MM.1S (cell line): ENCODE measurements at regions not wholly inside any gene's neighbourhood (a gene's known extent, or its start where the extent isn't known, plus 50 kb on each side); places are given as distances from the start of the nearest gene placed in this dataset.

Experiments used
- DNase-seq: peaks from one replicate; pipeline ENCODE4 v3.0.0-alpha.2; 2015
- H2AFZ ChIP-seq: fragments of 300-600 bp; sonication (generic); 2 replicates; pipeline ENCODE4 v1.6.0; 2016; ENCODE audit warnings: antibody characterized with exemption, low read length
- H3F3A ChIP-seq: fragments of 300-600 bp; sonication (generic); 2 replicates; pipeline ENCODE4 v1.6.1; 2016; ENCODE audit warnings: mild to moderate bottlenecking, antibody characterized with exemption, low read length, moderate library complexity, mixed read lengths; ENCODE audit not compliant: insufficient read depth
- H3K27ac ChIP-seq: fragments of 300-600 bp; sonication (generic); 2 replicates; pipeline ENCODE4 v1.5.1; 2016; ENCODE audit warnings: mild to moderate bottlenecking, low read length
- H3K27me3 ChIP-seq: fragments of 300-600 bp; sonication (generic); replicated peaks from 2 replicates; pipeline ENCODE4 v1.6.0; 2016; ENCODE audit warnings: low read length; ENCODE audit not compliant: insufficient read depth
- H3K36me3 ChIP-seq: fragments of 300-600 bp; sonication (generic); replicated peaks from 2 replicates; pipeline ENCODE4 v1.6.1; 2016; ENCODE audit warnings: mild to moderate bottlenecking, low read length, mixed read lengths; ENCODE audit not compliant: insufficient read depth
- H3K4me1 ChIP-seq: fragments of 300-600 bp; sonication (generic); 2 replicates; pipeline ENCODE4 v1.6.1; 2016; ENCODE audit warnings: low read length, mixed read lengths
- H3K4me2 ChIP-seq: fragments of 300-600 bp; sonication (generic); 2 replicates; pipeline ENCODE4 v1.6.0; 2016; ENCODE audit warnings: low read depth, low read length
- H3K4me3 ChIP-seq: fragments of 300-600 bp; sonication (generic); 2 replicates; pipeline ENCODE4 v1.5.1; 2016; ENCODE audit warnings: low read length, mixed read lengths
- H3K79me2 ChIP-seq: fragments of 300-600 bp; sonication (generic); 2 replicates; pipeline ENCODE4 v1.6.1; 2016; ENCODE audit warnings: mixed run types, low read length, mixed read lengths
- H3K9ac ChIP-seq: fragments of 300-600 bp; sonication (generic); 2 replicates; pipeline ENCODE4 v1.6.1; 2016; ENCODE audit warnings: low read length, mixed read lengths
- H3K9me2 ChIP-seq: fragments of 300-600 bp; sonication (generic); replicated peaks from 2 replicates; pipeline ENCODE4 v1.6.1; 2016; ENCODE audit warnings: mild to moderate bottlenecking, low read length, mixed read lengths; ENCODE audit not compliant: insufficient read depth
- H3K9me3 ChIP-seq: fragments of 300-600 bp; sonication (generic); replicated peaks from 2 replicates; pipeline ENCODE4 v1.6.1; 2016; ENCODE audit warnings: mild to moderate bottlenecking, low read length, mixed read lengths; ENCODE audit not compliant: insufficient read depth
- H4K20me1 ChIP-seq: fragments of 300-600 bp; sonication (generic); 2 replicates; pipeline ENCODE4 v1.6.1; 2016; ENCODE audit warnings: mild to moderate bottlenecking, low read length, moderate library complexity, mixed read lengths; ENCODE audit not compliant: insufficient read depth
- EZH2 ChIP-seq: fragments of 300-600 bp; sonication (generic); optimal IDR thresholded peaks from 2 replicates; pipeline ENCODE3; 2017; ENCODE audit warnings: low read depth, mild to moderate bottlenecking, antibody characterized with exemption, low read length, mixed read lengths
- EZH2phosphoT487 ChIP-seq: fragments of 300-600 bp; sonication (generic); IDR thresholded peaks from 2 replicates; pipeline ENCODE4 v1.6.1; 2018; ENCODE audit warnings: antibody characterized with exemption, low read length
- TF ChIP-seq, protein P1 (sequence below): fragments of 300-600 bp; sonication (generic); IDR thresholded peaks from 2 replicates; pipeline ENCODE4 v1.5.1; 2016; ENCODE audit warnings: antibody characterized with exemption, low read length, mixed read lengths

DNA sequence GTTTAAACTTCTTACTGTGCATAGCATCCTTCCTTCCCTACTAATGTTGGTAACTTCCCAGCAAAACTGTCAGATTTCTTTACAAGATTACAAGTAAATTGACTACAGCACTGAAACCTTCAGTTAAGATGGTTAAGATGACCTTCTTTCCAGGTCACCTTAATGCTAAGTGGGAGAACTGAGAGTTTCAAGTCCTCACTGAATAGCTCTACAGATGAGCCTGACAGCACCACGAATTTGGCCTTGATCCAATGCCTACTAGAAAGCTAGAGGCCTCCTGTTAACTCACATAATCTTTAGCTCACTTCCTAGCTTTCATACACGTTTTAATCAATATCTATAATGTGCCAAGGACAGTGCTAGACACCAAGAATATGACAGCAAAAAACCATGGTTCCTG is 276.0 kb upstream of the PLD5 start:
- Histone ChIP-seq H3K9me3 (no peaks in the 10 kb centered on the region), H3K9me2 (no peaks in the 10 kb centered on the region), H3K4me2 (no peak overlapping the region), H3K79me2 (no peaks in the 10 kb centered on the region), H2AFZ (no peak overlapping the region), H3K36me3 (no peaks in the 10 kb centered on the region), H3K27ac (no peak overlapping the region), H3K27me3 (no peaks in the 10 kb centered on the region), H3F3A (no peaks in the 10 kb centered on the region), H4K20me1 (no peaks in the 10 kb centered on the region), H3K4me1 (no peaks in the 10 kb centered on the region), H3K4me3 (no peak overlapping the region), H3K9ac (no peak overlapping the region)
- DNase-seq = no peak
- TF ChIP-seq, protein P1, sequence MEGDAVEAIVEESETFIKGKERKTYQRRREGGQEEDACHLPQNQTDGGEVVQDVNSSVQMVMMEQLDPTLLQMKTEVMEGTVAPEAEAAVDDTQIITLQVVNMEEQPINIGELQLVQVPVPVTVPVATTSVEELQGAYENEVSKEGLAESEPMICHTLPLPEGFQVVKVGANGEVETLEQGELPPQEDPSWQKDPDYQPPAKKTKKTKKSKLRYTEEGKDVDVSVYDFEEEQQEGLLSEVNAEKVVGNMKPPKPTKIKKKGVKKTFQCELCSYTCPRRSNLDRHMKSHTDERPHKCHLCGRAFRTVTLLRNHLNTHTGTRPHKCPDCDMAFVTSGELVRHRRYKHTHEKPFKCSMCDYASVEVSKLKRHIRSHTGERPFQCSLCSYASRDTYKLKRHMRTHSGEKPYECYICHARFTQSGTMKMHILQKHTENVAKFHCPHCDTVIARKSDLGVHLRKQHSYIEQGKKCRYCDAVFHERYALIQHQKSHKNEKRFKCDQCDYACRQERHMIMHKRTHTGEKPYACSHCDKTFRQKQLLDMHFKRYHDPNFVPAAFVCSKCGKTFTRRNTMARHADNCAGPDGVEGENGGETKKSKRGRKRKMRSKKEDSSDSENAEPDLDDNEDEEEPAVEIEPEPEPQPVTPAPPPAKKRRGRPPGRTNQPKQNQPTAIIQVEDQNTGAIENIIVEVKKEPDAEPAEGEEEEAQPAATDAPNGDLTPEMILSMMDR = no peak
- TF ChIP-seq EZH2 (no peak), EZH2phosphoT487 (no peak)

DNA sequence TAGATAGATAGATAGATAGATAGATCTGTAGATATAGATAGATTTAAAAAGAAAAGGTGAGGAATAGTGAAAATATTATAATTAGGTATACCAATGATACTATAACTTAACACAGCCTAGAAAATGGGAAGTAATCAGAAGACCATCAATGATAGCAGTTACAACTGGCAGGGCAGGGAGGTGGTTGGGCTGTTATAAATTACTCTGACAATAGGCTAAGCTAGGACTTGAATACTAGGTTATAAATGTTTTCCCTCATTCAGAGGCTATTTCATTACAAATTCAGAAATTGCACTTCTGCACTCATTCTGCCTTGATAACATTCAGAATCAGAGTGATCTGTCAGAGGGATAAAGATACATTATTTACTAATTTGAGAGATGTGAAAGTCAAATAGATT is 273.4 kb upstream of the PLD5 start:
- Histone ChIP-seq H3K27me3 (no peaks in the 10 kb centered on the region), H3F3A (no peaks in the 10 kb centered on the region), H3K4me3 (no peak overlapping the region), H3K4me2 (no peak overlapping the region), H3K79me2 (no peaks in the 10 kb centered on the region), H3K4me1 (no peaks in the 10 kb centered on the region), H3K9me3 (no peaks in the 10 kb centered on the region), H2AFZ (no peak overlapping the region), H3K9me2 (no peaks in the 10 kb centered on the region), H3K9ac (no peak overlapping the region), H3K27ac (no peak overlapping the region), H4K20me1 (no peaks in the 10 kb centered on the region), H3K36me3 (no peaks in the 10 kb centered on the region)
- TF ChIP-seq EZH2 (no peak), EZH2phosphoT487 (no peak)
- TF ChIP-seq, protein P1 = no peak
- DNase-seq = no peak

DNA sequence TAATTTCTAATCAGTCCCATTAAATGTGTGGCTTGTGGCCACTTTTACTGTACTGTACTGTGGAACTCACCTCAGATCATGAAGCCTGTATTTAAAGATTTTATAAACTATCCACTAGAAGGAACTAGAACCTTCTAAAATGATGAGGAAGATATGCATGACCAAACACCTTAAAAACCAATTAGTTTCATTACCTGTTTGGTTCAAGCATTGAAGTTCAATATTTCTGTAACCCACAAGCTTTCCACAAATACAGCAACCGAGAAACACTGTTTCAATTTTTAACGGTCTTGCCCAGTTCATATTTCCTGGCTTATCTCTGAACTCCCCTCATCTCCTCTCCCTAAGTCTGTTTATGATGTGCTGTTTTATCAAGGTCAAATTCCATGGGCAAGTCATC is 264.3 kb upstream of the PLD5 start:
- Histone ChIP-seq H3K9me3 (no peaks in the 10 kb centered on the region), H3K9me2 (no peaks in the 10 kb centered on the region), H3K79me2 (no peaks in the 10 kb centered on the region), H3K4me2 (no peak overlapping the region), H3K4me3 (no peak overlapping the region), H4K20me1 (no peaks in the 10 kb centered on the region), H3F3A (no peaks in the 10 kb centered on the region), H2AFZ (no peak overlapping the region), H3K27me3 (no peaks in the 10 kb centered on the region), H3K27ac (no peak overlapping the region), H3K4me1 (peaks cover 20% of the 10 kb centered on the region), H3K36me3 (no peaks in the 10 kb centered on the region), H3K9ac (no peak overlapping the region)
- TF ChIP-seq, protein P1 = no peak
- TF ChIP-seq EZH2 = no peak
- no peak for TF ChIP-seq EZH2phosphoT487
- peak; percentile 37 for DNase-seq

DNA sequence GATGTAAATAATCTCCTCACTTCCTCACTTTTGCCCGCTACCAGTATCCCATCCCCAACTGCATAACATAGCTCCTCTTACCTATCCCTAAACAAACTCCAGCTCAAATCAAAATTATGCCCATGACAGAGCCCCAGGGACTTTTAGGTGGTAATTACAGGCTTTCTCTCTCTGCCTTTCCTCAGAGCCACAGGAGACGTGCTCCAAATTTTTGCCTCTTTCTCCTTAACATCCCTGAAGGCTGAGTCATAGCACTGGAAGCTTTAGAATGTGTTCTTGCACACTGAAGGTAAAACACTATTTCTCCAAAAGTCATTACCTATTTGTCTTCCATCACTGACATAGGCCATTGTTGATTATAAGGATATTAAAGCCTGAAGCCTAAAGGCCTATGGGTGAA is 263.5 kb upstream of the PLD5 start:
- TF ChIP-seq, protein P1 = no peak
- TF ChIP-seq EZH2phosphoT487 (no peak), EZH2 (no peak)
- H3K4me2 ChIP-seq = no peak overlapping the region

More for the DNA sequence above, 263.5 kb upstream of the PLD5 start:
- peaks cover 21% of the 10 kb centered on the region for H3K4me1 ChIP-seq
- H3K27ac ChIP-seq = no peak overlapping the region
- no peaks in the 10 kb centered on the region for H3F3A ChIP-seq
- H4K20me1 ChIP-seq = no peaks in the 10 kb centered on the region
- no peaks in the 10 kb centered on the region for H3K9me3 ChIP-seq
- H3K27me3 ChIP-seq = no peaks in the 10 kb centered on the region
- H2AFZ ChIP-seq = no peak overlapping the region
- no peaks in the 10 kb centered on the region for H3K9me2 ChIP-seq
- no peak for DNase-seq
- no peaks in the 10 kb centered on the region for H3K79me2 ChIP-seq
- H3K4me3 ChIP-seq = no peak overlapping the region
- no peak overlapping the region for H3K9ac ChIP-seq
- no peaks in the 10 kb centered on the region for H3K36me3 ChIP-seq
